HG03457 (cell line): ENCODE measurements at regions not wholly inside any gene's neighbourhood (a gene's known extent, or its start where the extent isn't known, plus 50 kb on each side); places are given as distances from the start of the nearest gene placed in this dataset.
"Not testable (repeated sequence)": the region's sequence is repeated elsewhere in the genome, so short reads cannot be mapped to it uniquely, and the experiment has no call there.

Experiments used
- ATAC-seq: cut with Tn5 transposase; IDR thresholded peaks from one replicate; pipeline ENCODE4 v1.9.1; 2021; ENCODE audit warnings: moderate number of reproducible peaks; ENCODE audit not compliant: unreplicated experiment

- no peak for ATAC-seq
Observed at GRCh38 chr3:150357923-150358607, 50.0 kb upstream of the TSC22D2 start.

GRCh38 chr3:150357140-150357539, 51.0 kb upstream of the TSC22D2 start:
- no peak for ATAC-seq

DNA sequence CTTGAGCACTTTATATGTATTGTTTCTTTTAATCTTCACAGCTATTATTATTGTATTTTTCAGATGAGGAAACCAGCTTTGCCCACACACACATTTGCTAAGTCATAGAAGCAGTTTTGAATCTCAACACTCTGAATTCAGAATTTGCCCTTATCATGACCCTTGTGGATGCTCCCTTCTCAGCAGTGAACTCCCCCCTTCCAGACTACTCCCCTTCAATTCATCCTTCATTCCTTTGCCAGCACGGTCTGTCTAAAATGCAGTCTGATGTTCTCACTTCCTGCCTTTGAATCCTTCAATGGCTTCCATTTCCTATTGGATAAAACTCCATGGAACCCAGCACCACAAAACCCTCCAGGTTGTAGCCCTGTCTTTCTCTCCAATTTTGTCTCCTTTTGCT, 52.5 kb upstream of the TSC22D2 start:
- ATAC-seq, result no peak

DNA sequence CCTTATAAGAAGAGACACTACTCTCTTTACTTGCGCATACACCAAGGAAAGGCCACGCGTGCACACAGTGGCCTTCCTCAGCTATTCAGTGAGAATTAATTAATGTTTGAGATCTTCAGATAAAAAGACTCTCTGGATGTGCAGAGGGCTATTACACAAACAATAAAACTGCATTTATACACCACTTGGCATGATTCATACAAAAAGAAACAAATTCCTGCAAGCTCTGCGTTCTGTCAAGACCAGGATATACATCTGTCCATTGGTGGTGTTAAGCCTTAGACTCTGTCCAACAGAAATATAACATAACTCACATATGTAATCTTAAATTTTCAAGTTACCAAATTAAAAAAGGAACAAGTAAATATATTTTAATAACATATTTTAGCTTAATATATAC, 55.2 kb upstream of the TSC22D2 start:
- ATAC-seq, result no peak

- ATAC-seq, result no peak
Observed at GRCh38 chr3:150351398-150351797, 56.7 kb upstream of the TSC22D2 start.

- no peak for ATAC-seq
Observed at GRCh38 chr3:150349314-150350097, 58.6 kb upstream of the TSC22D2 start.

- no peak for ATAC-seq
Observed at GRCh38 chr3:150348500-150348899, 59.6 kb upstream of the TSC22D2 start.

GRCh38 chr3:150346981-150347863, 60.9 kb upstream of the TSC22D2 start:
- no peak for ATAC-seq

GRCh38 chr3:150346266-150346665, 61.8 kb upstream of the TSC22D2 start:
- no peak for ATAC-seq

- no peak for ATAC-seq
Observed at GRCh38 chr3:150345021-150345538, 63.0 kb upstream of the TSC22D2 start.

DNA sequence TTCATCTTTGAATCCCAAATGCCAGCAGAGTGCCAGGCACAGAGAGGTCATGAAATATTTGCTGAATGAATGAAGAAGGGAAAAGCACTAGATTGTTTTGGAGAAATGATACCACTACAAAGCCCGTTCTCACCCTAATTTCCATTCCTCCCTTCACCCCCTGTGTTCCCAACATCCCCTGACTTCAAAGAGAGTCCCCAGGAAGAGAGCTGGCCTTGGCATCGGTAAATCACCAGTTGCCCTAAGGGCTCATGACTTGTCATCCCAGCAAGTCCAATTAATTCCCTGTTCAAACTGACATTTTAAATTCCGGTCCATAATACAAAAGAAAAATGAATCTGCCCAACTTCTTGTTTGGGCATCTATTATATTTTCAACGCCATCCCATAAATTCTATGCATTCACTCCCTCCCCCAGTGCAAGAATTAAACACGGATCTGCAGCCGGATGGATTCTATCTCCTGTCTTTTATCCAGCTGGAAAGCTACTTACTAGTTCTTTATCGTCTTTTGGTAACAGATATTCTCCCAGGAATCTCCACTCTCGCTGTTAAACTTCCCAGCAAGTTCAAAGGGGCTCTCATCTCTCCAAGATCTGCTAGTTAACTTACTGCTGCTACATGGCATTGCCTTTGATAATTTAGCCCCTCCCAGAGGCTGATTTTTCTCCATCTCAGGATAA, 63.9 kb upstream of the TSC22D2 start:
- no peak for ATAC-seq

DNA sequence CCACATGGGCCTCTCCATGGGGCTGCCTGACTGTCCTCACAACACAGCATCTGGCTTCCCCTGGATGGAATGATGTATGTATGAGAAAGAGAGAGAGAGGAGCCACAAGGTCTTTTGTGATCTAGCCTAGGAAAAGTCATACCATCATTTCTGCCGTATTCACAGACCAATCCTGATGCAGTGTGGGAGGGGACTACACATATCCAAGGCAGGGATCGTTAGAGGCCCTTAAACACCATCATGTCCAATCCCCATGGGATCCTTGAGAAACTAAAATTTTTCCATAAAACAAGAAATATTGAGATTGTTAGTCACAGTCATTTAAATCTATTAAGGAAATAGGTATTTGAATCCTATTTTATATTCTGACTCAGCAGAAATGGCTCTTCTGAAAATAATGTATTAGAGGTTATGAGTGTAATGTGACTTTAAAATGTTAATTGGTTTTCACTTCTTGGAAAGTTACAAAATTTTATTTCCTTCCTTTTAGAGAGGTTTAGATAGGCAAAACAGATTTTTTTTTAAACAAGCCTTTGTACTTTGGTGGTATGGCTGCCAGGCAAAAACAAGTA, 65.1 kb upstream of the TSC22D2 start:
- no peak for ATAC-seq

GRCh38 chr3:150341891-150342290, 66.2 kb upstream of the TSC22D2 start:
- ATAC-seq, result no peak

GRCh38 chr3:150336363-150336762, 71.7 kb upstream of the TSC22D2 start:
- ATAC-seq, result not testable (repeated sequence)

- ATAC-seq, result no peak
Observed at GRCh38 chr3:150335631-150336030, 72.5 kb upstream of the TSC22D2 start.

GRCh38 chr3:150334974-150335373, 73.1 kb upstream of the TSC22D2 start:
- ATAC-seq, result no peak

GRCh38 chr3:150333477-150333876, 74.6 kb upstream of the TSC22D2 start:
- ATAC-seq, result no peak

- ATAC-seq, result no peak
Observed at GRCh38 chr3:150331978-150332568, 76.0 kb upstream of the TSC22D2 start.

DNA sequence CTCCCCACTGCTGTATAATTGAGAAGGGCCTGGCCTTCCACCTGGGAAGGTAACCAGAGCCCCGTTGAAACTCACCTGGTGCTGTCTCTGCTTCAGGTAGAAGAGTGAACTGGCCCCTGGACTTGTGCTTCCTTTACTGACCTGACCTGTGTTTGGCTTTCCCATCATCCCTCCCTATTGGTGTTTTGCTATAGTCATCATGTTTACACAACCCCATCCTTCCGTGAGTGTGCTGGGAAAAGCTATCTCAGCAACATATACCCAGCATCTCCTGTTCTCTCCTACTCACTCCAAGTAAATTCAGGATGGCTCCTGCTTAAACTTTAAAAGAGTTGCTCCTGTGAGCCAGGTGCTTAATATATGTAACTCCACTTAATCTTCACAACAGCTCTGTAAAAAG, 77.2 kb upstream of the TSC22D2 start:
- no peak for ATAC-seq

DNA sequence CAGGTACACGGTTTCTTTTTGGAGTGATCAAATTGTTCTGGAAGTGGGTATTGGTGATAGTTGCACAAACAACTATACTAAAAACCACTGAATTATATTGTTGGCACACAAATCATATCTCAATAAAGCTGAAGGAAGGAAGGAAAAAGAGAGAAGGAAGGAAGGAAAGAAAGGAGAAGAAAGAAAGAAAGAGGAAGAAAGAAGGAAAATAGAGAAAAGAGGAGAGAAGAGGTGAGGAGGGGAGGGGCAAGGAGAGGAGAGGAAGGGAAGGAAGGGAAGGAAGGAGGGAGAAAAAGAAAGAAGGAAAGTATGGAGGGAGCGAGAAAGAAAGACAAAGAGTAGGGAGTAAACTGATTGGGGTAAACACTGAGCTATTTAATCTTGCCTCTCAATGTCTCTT, 77.9 kb upstream of the TSC22D2 start:
- no peak for ATAC-seq
